GM12878 (cell line): ENCODE measurements at regions not wholly inside any gene's neighbourhood (a gene's known extent, or its start where the extent isn't known, plus 50 kb on each side); places are given as distances from the start of the nearest gene placed in this dataset.

Source experiments
- ATAC-seq: fragments of 200-7000 bp; cut with Tn5 transposase; 3 replicates; pipeline ENCODE4 v1.9.1; 2020; ENCODE audit warnings: mild to moderate bottlenecking, moderate library complexity
- BruUV-seq: library from RNA; stranded (reverse); fragments of 400-500 nt; replicated peaks from 2 replicates; lab custom pipeline; 2021; lab: Mats Ljungman, UMichigan
- CTCF ChIA-PET: fragments of 300-600 bp; sonication (Branson Sonifier 250); formaldehyde crosslinking; extraction: SDS; loops from one replicate; lab custom pipeline; 2021; ENCODE audit warnings: inconsistent platforms; lab: Yijun Ruan, JAX
- POLR2A ChIA-PET: fragments of 350-600 bp; formaldehyde crosslinking; extraction: SDS; loops from one replicate; lab custom pipeline; 2021; ENCODE audit warnings: inconsistent platforms; lab: Charles Lee
- RAD21 ChIA-PET: fragments of 300-600 bp; sonication (Branson Sonifier 250); formaldehyde crosslinking; loops from one replicate; lab custom pipeline; 2023; ENCODE audit warnings: antibody characterized with exemption; ENCODE audit not compliant: unreplicated experiment; lab: Charles Lee
- SMC1A ChIA-PET: fragments of 300-600 bp; sonication (Branson Sonifier 250); formaldehyde crosslinking; loops from one replicate; lab custom pipeline; 2023; ENCODE audit not compliant: unreplicated experiment, uncharacterized antibody; lab: Charles Lee
- DNase-seq: peaks from one replicate; pipeline ENCODE4 v3.0.0-alpha.2; 2011; ENCODE audit warnings: low read depth, low spot score
- FAIRE-seq: peaks from 3 replicates; lab custom pipeline; 2011; peaks lifted over from hg19 to GRCh38; lab: Jason Lieb, UNC
- H2AFZ ChIP-seq: 2 replicates; pipeline ENCODE4 v1.6.0; 2011; ENCODE audit warnings: low read depth, low read length, control low read depth; ENCODE audit not compliant: control insufficient read depth
- H3K27ac ChIP-seq: 2 replicates; pipeline ENCODE4 v1.5.1; 2011; ENCODE audit warnings: control low read depth; ENCODE audit not compliant: control insufficient read depth, insufficient read depth
- H3K27me3 ChIP-seq, 2 experiments: replicated peaks in 1 of 2; 2 replicates each; pipeline versions ENCODE4 v1.6.0 to v1.6.1; 2011; ENCODE audit warnings: low read length in 1 of 2; ENCODE audit not compliant: control insufficient read depth in 2 of 2, insufficient read depth in 2 of 2
- H3K36me3 ChIP-seq, 2 experiments: 2 replicates each; pipeline ENCODE4 v1.5.1; 2011; ENCODE audit warnings: low read length in 1 of 2; ENCODE audit not compliant: control insufficient read depth in 2 of 2, insufficient read depth in 2 of 2
- H3K4me1 ChIP-seq: 2 replicates; pipeline ENCODE4 v1.6.1; 2011; ENCODE audit warnings: mild to moderate bottlenecking, low read length, moderate library complexity, mixed read lengths; ENCODE audit not compliant: control insufficient read depth, insufficient read depth
- H3K4me2 ChIP-seq: 2 replicates; pipeline ENCODE4 v1.6.0; 2011; ENCODE audit warnings: control low read depth; ENCODE audit not compliant: control insufficient read depth, insufficient read depth
- H3K4me3 ChIP-seq: fragments of 200-600 bp; sonication (generic); 2 replicates; pipeline ENCODE4 v1.5.1; 2016
- H3K79me2 ChIP-seq: 2 replicates; pipeline ENCODE4 v1.6.0; 2011; ENCODE audit warnings: low read length; ENCODE audit not compliant: control insufficient read depth, insufficient read depth
- H3K9ac ChIP-seq: 2 replicates; pipeline ENCODE4 v1.8.0; 2011; ENCODE audit warnings: low read length, control low read depth, mixed read lengths; ENCODE audit not compliant: control insufficient read depth, insufficient read depth
- H3K9me3 ChIP-seq: replicated peaks from 3 replicates; pipeline ENCODE4 v1.5.1; 2011; ENCODE audit warnings: mild to moderate bottlenecking, low read length; ENCODE audit not compliant: control insufficient read depth, insufficient read depth
- H4K20me1 ChIP-seq: 2 replicates; pipeline ENCODE4 v1.6.0; 2011; ENCODE audit not compliant: control insufficient read depth, insufficient read depth
- ATF2 ChIP-seq: IDR thresholded peaks from 2 replicates; pipeline ENCODE4 v1.6.1; 2012; ENCODE audit warnings: low read length, inconsistent platforms
- BCLAF1 ChIP-seq: fragments of 450-650 bp; IDR thresholded peaks from 2 replicates; pipeline ENCODE4 v1.6.1; 2017; ENCODE audit warnings: antibody characterized with exemption, mild to moderate bottlenecking, moderate library complexity
- CHD2 ChIP-seq: IDR thresholded peaks from 2 replicates; pipeline ENCODE4 v1.6.1; 2011; ENCODE audit warnings: low read depth, low read length, improper control_type of control experiment, borderline replicate concordance
- CREB1 ChIP-seq: IDR thresholded peaks from 2 replicates; pipeline ENCODE4 v1.6.1; 2012; ENCODE audit warnings: low read depth, mild to moderate bottlenecking, inconsistent platforms
- CREM ChIP-seq: IDR thresholded peaks from 2 replicates; pipeline ENCODE4 v1.6.1; 2014; ENCODE audit warnings: antibody characterized with exemption, low read depth
- HDAC6 ChIP-seq: fragments of 200-600 bp; sonication (generic); IDR thresholded peaks from one replicate; pipeline ENCODE4 v1.8.0; 2017; ENCODE audit warnings: antibody characterized with exemption; ENCODE audit not compliant: unreplicated experiment
- MAX ChIP-seq: IDR thresholded peaks from 2 replicates; pipeline ENCODE4 v1.6.1; 2012; ENCODE audit warnings: low read depth, low read length, improper control_type of control experiment
- NFIC ChIP-seq: IDR thresholded peaks from 2 replicates; pipeline ENCODE4 v1.6.1; 2012; ENCODE audit warnings: low read depth, mild to moderate bottlenecking, inconsistent platforms, low read length, moderate library complexity
- NFYB ChIP-seq: IDR thresholded peaks from 2 replicates; pipeline ENCODE4 v1.6.1; 2011; ENCODE audit warnings: low read depth, mild to moderate bottlenecking, low read length, improper control_type of control experiment, moderate library complexity; ENCODE audit not compliant: insufficient read depth
- NR2F1 ChIP-seq: fragments of 450-650 bp; conservative IDR thresholded peaks from 2 replicates; pipeline ENCODE4 v1.6.1; 2017; ENCODE audit warnings: mild to moderate bottlenecking
- PAX5 ChIP-seq: IDR thresholded peaks from 2 replicates; pipeline ENCODE4 v1.6.1; 2011; ENCODE audit warnings: low read depth, low read length, borderline replicate concordance
- PML ChIP-seq: IDR thresholded peaks from 2 replicates; pipeline ENCODE4 v1.6.1; 2012; ENCODE audit warnings: low read length, inconsistent platforms
- RUNX3 ChIP-seq: IDR thresholded peaks from 2 replicates; pipeline ENCODE4 v1.6.1; 2012; ENCODE audit warnings: low read length, inconsistent platforms
- TAF1 ChIP-seq: IDR thresholded peaks from 2 replicates; pipeline ENCODE4 v1.6.1; 2011; ENCODE audit warnings: mild to moderate bottlenecking, low read depth, low read length, borderline replicate concordance
- TARDBP ChIP-seq: IDR thresholded peaks from 2 replicates; pipeline ENCODE4 v1.6.1; 2016; ENCODE audit warnings: borderline replicate concordance
- TCF7 ChIP-seq: IDR thresholded peaks from 2 replicates; pipeline ENCODE4 v1.6.1; 2014; ENCODE audit warnings: antibody characterized with exemption, borderline replicate concordance
- ZBTB33 ChIP-seq: fragments of 450-650 bp; IDR thresholded peaks from 2 replicates; pipeline ENCODE4 v1.6.1; 2017; ENCODE audit warnings: mild to moderate bottlenecking
- ZNF274 ChIP-seq: IDR thresholded peaks from one replicate; pipeline ENCODE4 v1.8.0; 2011; ENCODE audit not compliant: insufficient read length, insufficient read depth
- whole genome bisulfite sequencing: methylation state at CpG from one replicate; pipeline ENCODE4 v1.1.6; 2016; ENCODE audit warnings: low lambda C conversion rate; ENCODE audit not compliant: insufficient replicate concordance, insufficient coverage; ENCODE audit errors: missing lambda C conversion rate; 5-methylcytosine and 5-hydroxymethylcytosine counted together
- in situ Hi-C: fragments of 300-500 bp; cut with MboI; formaldehyde crosslinking; loops from 9 replicates; pipeline ENCODE4 v1.14.3; 2018; ENCODE audit warnings: mixed read lengths
- intact Hi-C: fragments of 100-400 bp; cut with micrococcal nuclease; formaldehyde crosslinking; loops from one replicate; pipeline ENCODE4 v1.14.2; 2022; ENCODE audit not compliant: unreplicated experiment

- TF ChIP-seq PAX5, result no peak
- no peak for TF ChIP-seq ZBTB33
- TF ChIP-seq CREM, result no peak
- no peak for TF ChIP-seq PML
- no peak for TF ChIP-seq TCF7
- no peak for TF ChIP-seq NFYB
- TF ChIP-seq NFIC, result no peak
- TF ChIP-seq TAF1, result no peak
- TF ChIP-seq TARDBP, result no peak
- TF ChIP-seq HDAC6, result no peak
Observed at GRCh38 chr18:64271975-64272659, 123.2 kb upstream of the LINC00305 start (continued).

- no peaks in the 10 kb centered on the region for H3K79me2 ChIP-seq
- H3K27ac ChIP-seq, result no peak overlapping the region
- CTCF ChIA-PET, result interaction anchor here (1.1 to 1.8 kb wide), 3 partner anchors 10 to 153 kb away, joined by 3 to 5 read pairs (median 3); no protein-coding TSS in a partner anchor
- FAIRE-seq, result no peak
- H2AFZ ChIP-seq, result no peak overlapping the region
- H4K20me1 ChIP-seq, result no peaks in the 10 kb centered on the region
- H3K4me3 ChIP-seq, result no peak overlapping the region
- BruUV-seq, result no TSS peak
- POLR2A ChIA-PET, result no interaction called here
- H3K9ac ChIP-seq, result no peak overlapping the region
- no peaks in the 10 kb centered on the region for H3K27me3 ChIP-seq
- H3K36me3 ChIP-seq, result no peaks in the 10 kb centered on the region
- no peaks in the 10 kb centered on the region for H3K4me1 ChIP-seq
- no peak for DNase-seq
- in situ Hi-C loops (no loop called here), intact Hi-C loops (no loop called here)
- H3K4me2 ChIP-seq, result no peak overlapping the region
- WGBS, result 0% methylated on average over 4 of the region's 4 CpGs
- H3K9me3 ChIP-seq, result no peaks in the 10 kb centered on the region
- SMC1A ChIA-PET, result interaction anchor here (0.7 to 1.2 kb wide), 5 partner anchors 8 to 170 kb away, joined by 3 to 5 read pairs (median 3); no protein-coding TSS in a partner anchor
- RAD21 ChIA-PET, result interaction anchor here (1.0 to 1.5 kb wide), 2 partner anchors 53 to 171 kb away, joined by 3 read pairs; no protein-coding TSS in a partner anchor
- ATAC-seq, result no peak
- TF ChIP-seq NR2F1, result no peak
- no peak for TF ChIP-seq ZNF274
- TF ChIP-seq RUNX3, result no peak
- no peak for TF ChIP-seq MAX
- no peak for TF ChIP-seq ATF2
- TF ChIP-seq CHD2, result no peak
- TF ChIP-seq CREB1, result no peak
- TF ChIP-seq BCLAF1, result no peak
Observed at GRCh38 chr18:64271246-64271645, 122.4 kb upstream of the LINC00305 start.
